H1 (cell line): ENCODE measurements at regions not wholly inside any gene's neighbourhood (a gene's known extent, or its start where the extent isn't known, plus 50 kb on each side); places are given as distances from the start of the nearest gene placed in this dataset.

Experiments
- CTCF ChIA-PET: fragments of 300-600 bp; sonication (Branson Sonifier 250); formaldehyde crosslinking; loops from one replicate; lab custom pipeline; 2021; ENCODE audit not compliant: partially characterized antibody; lab: Charles Lee
- POLR2A ChIA-PET: fragments of 300-600 bp; sonication (Branson Sonifier 250); formaldehyde crosslinking; loops from one replicate; lab custom pipeline; 2021; ENCODE audit warnings: inconsistent platforms; ENCODE audit not compliant: partially characterized antibody; lab: Charles Lee
- DNase-seq, 2 experiments: peaks; one replicate each; pipeline versions ENCODE4 v3.0.0 to v3.0.0-alpha.2; 2010 to 2022; ENCODE audit warnings: low spot score in 2 of 2, low read depth in 1 of 2, mixed read lengths in 1 of 2
- FAIRE-seq: peaks from 2 replicates; lab custom pipeline; 2011; peaks lifted over from hg19 to GRCh38; lab: Jason Lieb, UNC
- H2AFZ ChIP-seq: 2 replicates; pipeline ENCODE4 v1.8.1; 2012; ENCODE audit warnings: low read length, inconsistent platforms
- H2AK5ac ChIP-seq: 2 replicates; pipeline ENCODE4 v1.6.1; 2013; ENCODE audit warnings: low read depth, low read length
- H2BK120ac ChIP-seq: replicated peaks from 2 replicates; pipeline ENCODE3; 2013; ENCODE audit warnings: low read depth, low read length, inconsistent platforms
- H2BK12ac ChIP-seq: 2 replicates; pipeline ENCODE4 v1.6.1; 2013; ENCODE audit warnings: low read depth, low read length
- H2BK15ac ChIP-seq: 2 replicates; pipeline ENCODE4 v1.6.1; 2013; ENCODE audit warnings: low read length
- H2BK20ac ChIP-seq: 2 replicates; pipeline ENCODE4 v1.6.1; 2013; ENCODE audit warnings: low read length
- H2BK5ac ChIP-seq: 2 replicates; pipeline ENCODE4 v1.6.1; 2013; ENCODE audit warnings: low read depth, low read length
- H3K14ac ChIP-seq: 2 replicates; pipeline ENCODE4 v1.6.1; 2013; ENCODE audit warnings: inconsistent platforms; ENCODE audit not compliant: insufficient read length
- H3K18ac ChIP-seq: 2 replicates; pipeline ENCODE4 v1.6.1; 2013; ENCODE audit warnings: low read length; ENCODE audit errors: extremely low read depth
- H3K23ac ChIP-seq: 2 replicates; pipeline ENCODE4 v1.6.1; 2013; ENCODE audit warnings: inconsistent platforms; ENCODE audit not compliant: insufficient read length
- H3K23me2 ChIP-seq: 2 replicates; pipeline ENCODE4 v1.6.1; 2013; ENCODE audit warnings: low read depth, low read length
- H3K27ac ChIP-seq: 2 replicates; pipeline ENCODE4 v1.6.1; 2011; ENCODE audit warnings: low read depth, low read length, inconsistent platforms
- H3K27me3 ChIP-seq, 4 experiments: replicated peaks in 1 of 4; 1 replicate in 1 of 4; 2 replicates in 3 of 4; pipeline versions ENCODE4 v1.6.1 to v1.8.1; 2011 to 2013; ENCODE audit warnings: low read length in 3 of 4, mild to moderate bottlenecking in 3 of 4, inconsistent platforms in 2 of 4, mixed read lengths in 2 of 4, moderate library complexity in 1 of 4; ENCODE audit not compliant: control insufficient read depth in 3 of 4, insufficient read depth in 3 of 4; ENCODE audit errors: extremely low read depth in 1 of 4
- H3K36me3 ChIP-seq, 4 experiments: 2 replicates each; pipeline versions ENCODE4 v1.6.1 to v1.8.1; 2011 to 2013; ENCODE audit warnings: mild to moderate bottlenecking in 4 of 4, low read length in 3 of 4, moderate library complexity in 2 of 4, control low read depth in 1 of 4, inconsistent platforms in 1 of 4; ENCODE audit not compliant: insufficient read depth in 4 of 4, control insufficient read depth in 2 of 4
- H3K4ac ChIP-seq: replicated peaks from 2 replicates; pipeline ENCODE3; 2013; ENCODE audit warnings: low read length, low read depth, mixed read lengths, inconsistent platforms; ENCODE audit not compliant: insufficient read length
- H3K4me1 ChIP-seq, 4 experiments: replicated peaks in 1 of 4; 1 replicate in 1 of 4; 2 replicates in 3 of 4; pipeline versions ENCODE4 v1.6.1 to v1.8.1; 2011 to 2013; ENCODE audit warnings: low read length in 3 of 4, inconsistent platforms in 2 of 4, mixed read lengths in 1 of 4; ENCODE audit not compliant: insufficient read depth in 4 of 4, control insufficient read depth in 3 of 4
- H3K4me2 ChIP-seq, 2 experiments: 2 replicates each; pipeline versions ENCODE4 v1.6.1 to v1.8.1; 2011 to 2013; ENCODE audit warnings: low read depth in 2 of 2, low read length in 2 of 2, control low read depth in 1 of 2, inconsistent platforms in 1 of 2, mild to moderate bottlenecking in 1 of 2; ENCODE audit not compliant: insufficient read depth in 1 of 2
- H3K4me3 ChIP-seq, 4 experiments: fragments of 200-600, 300-600 bp in 1 of 4; sonication (generic), shearing (Covaris generic), sonication (Bioruptor Twin) in 1 of 4; 2 replicates each; pipeline versions ENCODE4 v1.5.1 to v1.8.1; 2011 to 2016; ENCODE audit warnings: low read length in 4 of 4, low read depth in 3 of 4, control low read depth in 2 of 4, inconsistent platforms in 2 of 4, mild to moderate bottlenecking in 2 of 4, mixed read lengths in 1 of 4, moderate library complexity in 1 of 4; ENCODE audit not compliant: insufficient read depth in 2 of 4; ENCODE audit errors: extremely low read depth in 1 of 4
- H3K56ac ChIP-seq: replicated peaks from 2 replicates; pipeline ENCODE3; 2013; ENCODE audit warnings: low read depth, mild to moderate bottlenecking, mixed read lengths, low read length, inconsistent platforms; ENCODE audit not compliant: insufficient read length
- H3K79me1 ChIP-seq: 2 replicates; pipeline ENCODE4 v1.6.1; 2013; ENCODE audit warnings: low read depth, low read length, control low read depth
- H3K79me2 ChIP-seq, 2 experiments: 2 replicates each; pipeline versions ENCODE4 v1.6.1 to v1.8.1; 2012 to 2013; ENCODE audit warnings: low read length in 2 of 2, mild to moderate bottlenecking in 2 of 2, inconsistent platforms in 1 of 2; ENCODE audit not compliant: insufficient read depth in 2 of 2, control insufficient read depth in 1 of 2
- H3K9ac ChIP-seq, 4 experiments: replicated peaks in 1 of 4; 1 replicate in 1 of 4; 2 replicates in 3 of 4; pipeline versions ENCODE4 v1.6.1 to v1.8.1; 2011 to 2013; ENCODE audit warnings: low read depth in 3 of 4, low read length in 3 of 4, control low read depth in 2 of 4, mild to moderate bottlenecking in 2 of 4, moderate library complexity in 2 of 4, inconsistent platforms in 1 of 4; ENCODE audit errors: extremely low read depth in 1 of 4
- H3K9me3 ChIP-seq, 2 experiments: 2 replicates each; pipeline versions ENCODE4 v1.6.1 to v1.8.1; 2012 to 2013; ENCODE audit warnings: mild to moderate bottlenecking in 2 of 2, moderate library complexity in 2 of 2, control low read depth in 1 of 2, inconsistent platforms in 1 of 2, low read depth in 1 of 2, low read length in 1 of 2, mixed read lengths in 1 of 2; ENCODE audit not compliant: insufficient read depth in 2 of 2
- H4K20me1 ChIP-seq, 2 experiments: replicated peaks in 1 of 2; 2 replicates each; pipeline versions ENCODE3 to v1.8.1; 2011 to 2013; ENCODE audit warnings: inconsistent platforms in 2 of 2, low read length in 2 of 2, mild to moderate bottlenecking in 1 of 2; ENCODE audit not compliant: insufficient read depth in 2 of 2, control insufficient read depth in 1 of 2
- H4K5ac ChIP-seq: 2 replicates; pipeline ENCODE4 v1.6.1; 2013; ENCODE audit warnings: low read length, low read depth, mixed read lengths, inconsistent platforms; ENCODE audit not compliant: insufficient read length
- H4K8ac ChIP-seq: 2 replicates; pipeline ENCODE4 v1.8.0; 2013; ENCODE audit warnings: mild to moderate bottlenecking, moderate library complexity, low read length, inconsistent platforms; ENCODE audit not compliant: insufficient read depth; ENCODE audit errors: extremely low read depth
- H4K91ac ChIP-seq: replicated peaks from 2 replicates; pipeline ENCODE3; 2013; ENCODE audit warnings: low read length, mixed read lengths, inconsistent platforms; ENCODE audit not compliant: insufficient read length
- ASH2L ChIP-seq: fragments of 200-600, 300-600 bp; sonication (generic); IDR thresholded peaks from one replicate; pipeline ENCODE4 v1.7.1; 2017; ENCODE audit warnings: low read length
- SP1 ChIP-seq: IDR thresholded peaks from 2 replicates; pipeline ENCODE4 v1.6.1; 2011; ENCODE audit warnings: low read depth, low read length
- WGBS, 2 experiments: shearing (Covaris generic) in 1 of 2; methylation state at CpG; one replicate each; pipeline versions ENCODE4 v1.1.6 to v1.1.7; 2013 to 2015; ENCODE audit warnings: low lambda C conversion rate in 2 of 2, mixed read lengths in 2 of 2, inconsistent platforms in 1 of 2, low coverage in 1 of 2, missing lambda C conversion rate in 1 of 2; ENCODE audit not compliant: insufficient replicate concordance in 2 of 2, insufficient coverage in 1 of 2, insufficient read length in 1 of 2; ENCODE audit errors: extremely low coverage in 1 of 2, missing lambda C conversion rate in 1 of 2; 5-methylcytosine and 5-hydroxymethylcytosine counted together

DNA sequence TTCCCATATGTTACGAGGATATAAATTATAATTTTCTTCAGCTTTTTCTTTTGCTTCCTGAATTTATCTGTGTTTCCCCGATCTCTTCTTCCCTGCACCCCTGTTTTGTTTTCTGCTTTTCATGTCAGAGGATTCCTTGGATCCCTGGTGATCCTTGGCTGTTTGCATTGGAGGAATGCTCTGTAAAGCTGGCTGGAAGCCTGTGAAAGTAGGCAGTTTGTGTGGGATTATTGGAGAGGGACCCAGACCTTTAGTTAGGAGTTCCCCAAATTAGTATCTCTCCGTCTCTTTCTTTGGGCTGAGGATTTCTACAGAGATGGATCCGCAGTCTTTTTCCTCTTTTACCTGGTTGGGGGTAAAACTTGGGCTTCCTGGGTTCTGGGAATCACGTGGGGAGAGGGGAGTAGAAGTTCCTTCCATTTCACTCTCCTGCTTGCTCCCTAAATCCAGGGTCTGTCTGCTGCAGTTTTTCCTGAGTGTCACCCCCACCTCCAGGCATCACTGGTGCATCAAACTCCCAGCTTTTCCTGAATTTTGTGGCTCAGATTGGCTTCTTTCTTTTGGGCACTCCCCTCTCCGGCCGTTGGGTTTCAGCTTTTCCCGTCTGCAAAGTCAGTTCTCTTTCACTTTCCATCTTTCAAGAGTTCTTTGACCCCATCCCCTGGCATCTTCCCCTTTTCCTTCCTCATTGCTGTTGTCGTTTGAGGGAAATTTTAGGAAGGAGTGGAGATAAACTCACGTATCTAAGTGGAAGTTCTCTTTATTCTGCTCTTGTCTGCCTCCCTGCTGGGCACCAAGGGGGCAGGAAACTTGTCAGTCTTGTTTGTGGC lies 79.1 kb upstream of the ALX4 start:
- DNase-seq: peak in 1 of 2 experiments; percentile 48
- peak; percentile 79 for FAIRE-seq
- TF ChIP-seq ASH2L (peak; percentile 55), SP1 (no peak)
- Histone ChIP-seq H3K18ac (no peak overlapping the region; the same call in 1 of the 2 replicates), H3K79me1 (no peaks in the 10 kb centered on the region), H2BK5ac (0 out of 2 replicates have a peak overlapping the region, but pooled peaks have one; percentile 60), H2AK5ac (no peak overlapping the region), H3K4me1 (peaks cover 0 to 3% (median 1%) of the 10 kb centered on the region in 4 experiments; a peak in 4 of 7 replicates), H2AFZ (peak overlapping the region; percentile 92), H4K91ac (peak overlapping the region; percentile 92), H3K79me2 (no peaks in the 10 kb centered on the region), H4K5ac (no peak overlapping the region), H3K36me3 (no peaks in the 10 kb centered on the region), H4K20me1 (no peaks in the 10 kb centered on the region), H3K4me3 (peak overlapping the region in 3 of 4 experiments; percentile 2 to 45 (median 23); a peak in 5 of 8 replicates), H3K14ac (no peak overlapping the region), H2BK120ac (peak overlapping the region; percentile 26), H3K27ac (no peak overlapping the region), H3K4ac (no peak overlapping the region), H2BK12ac (peak overlapping the region; percentile 63; the same call in 1 of the 2 replicates), H3K4me2 (peak overlapping the region; percentile 61 to 79), H2BK20ac (no peak overlapping the region), H3K27me3 (no peaks in the 10 kb centered on the region; a peak in 1 of 7 replicates), H3K56ac (no peak overlapping the region), H4K8ac (no peak overlapping the region), H3K9me3 (peaks cover 6 to 7% of the 10 kb centered on the region in 2 experiments; a peak in 3 of 4 replicates), H3K23ac (no peak overlapping the region), H3K23me2 (0 out of 2 replicates have a peak, but pooled peaks cover 8% of the 10 kb centered on the region), H2BK15ac (no peak overlapping the region), H3K9ac (no peak overlapping the region; a peak in 2 of 7 replicates)
- CTCF ChIA-PET: interaction anchor here (1.1 to 1.2 kb wide), 2 partner anchors 15 to 39 kb away, joined by 3 to 4 read pairs; no protein-coding TSS in a partner anchor
- POLR2A ChIA-PET: no interaction called here
- whole genome bisulfite sequencing, 2 experiments: 33% methylated on average over 10 of the region's 10 CpGs; no CpG with 5 or more reads in 1 of the 2 experiments
